Keratinocyte (primary cell): ENCODE measurements at regions not wholly inside any gene's neighbourhood (a gene's known extent, or its start where the extent isn't known, plus 50 kb on each side); places are given as distances from the start of the nearest gene placed in this dataset.

Experiments used
- DNase-seq: peaks from one replicate; pipeline ENCODE4 v3.0.0-alpha.2; 2011; ENCODE audit warnings: low read depth, missing footprints, low spot score
- FAIRE-seq: peaks from 2 replicates; lab custom pipeline; 2011; peaks lifted over from hg19 to GRCh38; lab: Jason Lieb, UNC
- H2AFZ ChIP-seq: 2 replicates; pipeline ENCODE4 v1.6.0; 2012; ENCODE audit warnings: low read length, control low read depth, inconsistent platforms; ENCODE audit not compliant: control insufficient read depth
- H3K27ac ChIP-seq: 2 replicates; pipeline ENCODE4 v1.5.1; 2011; ENCODE audit warnings: low read length; ENCODE audit not compliant: control insufficient read depth, insufficient read depth
- H3K27me3 ChIP-seq: 3 replicates; pipeline ENCODE4 v1.6.0; 2011; ENCODE audit warnings: low read length; ENCODE audit not compliant: control insufficient read depth, insufficient read depth; ENCODE audit errors: extremely low read depth
- H3K36me3 ChIP-seq, 2 experiments: 2 replicates in 1 of 2; 3 replicates in 1 of 2; pipeline ENCODE4 v1.5.1; 2011; ENCODE audit warnings: low read length in 2 of 2, mild to moderate bottlenecking in 1 of 2; ENCODE audit not compliant: control insufficient read depth in 2 of 2, insufficient read depth in 2 of 2; ENCODE audit errors: extremely low read depth in 1 of 2
- H3K4me1 ChIP-seq: 3 replicates; pipeline ENCODE4 v1.5.1; 2011; ENCODE audit warnings: low read length; ENCODE audit not compliant: control insufficient read depth, insufficient read depth; ENCODE audit errors: extremely low read depth
- H3K4me2 ChIP-seq: 3 replicates; pipeline ENCODE4 v1.6.0; 2011; ENCODE audit warnings: low read depth, low read length; ENCODE audit not compliant: control insufficient read depth, insufficient read depth; ENCODE audit errors: extremely low read depth
- H3K4me3 ChIP-seq, 3 experiments: fragments of 200-600 bp in 1 of 3; sonication (generic) in 1 of 3; 2 replicates in 2 of 3; 3 replicates in 1 of 3; pipeline ENCODE4 v1.5.1; 2011 to 2016; ENCODE audit warnings: low read length in 3 of 3, mild to moderate bottlenecking in 3 of 3, control low read depth in 2 of 3, inconsistent platforms in 1 of 3, low read depth in 1 of 3, mixed read lengths in 1 of 3, mixed run types in 1 of 3, moderate library complexity in 1 of 3; ENCODE audit not compliant: control insufficient read depth in 2 of 3, insufficient read depth in 2 of 3; ENCODE audit errors: extremely low read depth in 1 of 3
- H3K79me2 ChIP-seq: 2 replicates; pipeline ENCODE4 v1.6.0; 2012; ENCODE audit warnings: low read length; ENCODE audit not compliant: control insufficient read depth, insufficient read depth
- H3K9ac ChIP-seq: 3 replicates; pipeline ENCODE4 v1.6.0; 2011; ENCODE audit warnings: low read length; ENCODE audit not compliant: control insufficient read depth, insufficient read depth; ENCODE audit errors: extremely low read depth
- H3K9me1 ChIP-seq: 3 replicates; pipeline ENCODE4 v1.6.0; 2011; ENCODE audit warnings: low read length; ENCODE audit not compliant: control insufficient read depth, insufficient read depth; ENCODE audit errors: extremely low read depth
- H3K9me3 ChIP-seq: 2 replicates; pipeline ENCODE4 v1.5.1; 2012; ENCODE audit warnings: low read depth, low read length; ENCODE audit not compliant: control insufficient read depth
- H4K20me1 ChIP-seq: 3 replicates; pipeline ENCODE4 v1.6.0; 2011; ENCODE audit warnings: low read length; ENCODE audit not compliant: control insufficient read depth, insufficient read depth; ENCODE audit errors: extremely low read depth
- EZH2 ChIP-seq: IDR thresholded peaks from one replicate; pipeline ENCODE4 v1.6.1; 2012; ENCODE audit warnings: inconsistent platforms, mild to moderate bottlenecking, low read length, moderate library complexity
- dilution Hi-C: fragments of 300-500 bp; cut with MboI; formaldehyde crosslinking; loops from one replicate; pipeline ENCODE4 v1.7.0; 2020; ENCODE audit warnings: low sequenced_read_pairs; ENCODE audit not compliant: extremely low pct_ligation_motif_present
- TF ChIP-seq, protein P1 (sequence below), 3 experiments: IDR thresholded peaks in 1 of 3; conservative IDR thresholded peaks in 1 of 3; optimal IDR thresholded peaks in 1 of 3; 2 replicates in 2 of 3; 3 replicates in 1 of 3; pipeline versions ENCODE3 to v1.5.1; 2011; ENCODE audit warnings: low read length in 3 of 3, mild to moderate bottlenecking in 3 of 3, moderate library complexity in 2 of 3, control low read depth in 1 of 3, inconsistent platforms in 1 of 3; ENCODE audit not compliant: insufficient read depth in 2 of 3; ENCODE audit errors: extremely low read depth in 1 of 3

DNA sequence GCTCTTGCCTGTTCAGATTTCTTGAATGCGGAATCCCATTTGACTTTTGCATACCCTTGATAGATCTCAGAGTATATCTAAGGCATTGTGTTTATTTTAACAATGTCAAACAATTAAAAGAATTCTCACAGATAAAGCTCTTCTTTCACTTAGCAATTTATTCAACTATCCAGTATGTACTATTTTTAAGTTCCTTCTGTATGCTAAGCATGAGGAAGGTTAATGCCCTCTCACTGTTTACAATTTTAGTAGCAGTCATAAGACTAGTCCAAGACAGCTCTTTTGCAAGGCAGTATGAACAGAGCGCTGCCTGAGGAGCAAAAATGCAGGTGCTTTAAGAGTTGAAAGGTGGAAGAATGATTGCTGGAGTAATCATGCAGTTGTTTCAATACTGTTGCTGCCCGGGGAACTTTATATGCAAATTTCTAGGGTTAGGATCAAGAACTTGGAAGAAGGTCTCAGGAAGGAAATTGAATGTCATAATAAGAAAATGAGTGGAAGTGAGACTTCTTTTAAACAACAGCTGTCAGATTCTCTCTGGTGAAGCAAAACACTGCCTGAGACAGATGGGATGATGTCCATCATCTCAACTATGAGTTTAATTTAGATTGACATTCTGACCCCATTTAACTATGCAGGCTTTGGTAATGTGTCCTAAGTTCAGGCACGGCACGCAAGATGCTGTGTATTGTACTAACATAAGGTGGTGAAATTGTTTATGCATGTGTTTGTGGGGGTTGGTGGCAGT is 1303.5 kb upstream of the CITED2 start:
- Histone ChIP-seq H3K4me3 (no peak overlapping the region), H3K79me2 (no peaks in the 10 kb centered on the region), H3K27ac (no peak overlapping the region), H2AFZ (peak overlapping the region; percentile 30), H3K9ac (no peak overlapping the region), H3K36me3 (no peaks in the 10 kb centered on the region), H4K20me1 (no peaks in the 10 kb centered on the region), H3K4me1 (no peaks in the 10 kb centered on the region), H3K27me3 (no peaks in the 10 kb centered on the region), H3K9me1 (no peaks in the 10 kb centered on the region), H3K4me2 (no peak overlapping the region), H3K9me3 (no peaks in the 10 kb centered on the region)
- dilution Hi-C loops, result no loop called here
- DNase-seq (no peak), FAIRE-seq (no peak)
- no peak for TF ChIP-seq EZH2
- TF ChIP-seq, protein P1, sequence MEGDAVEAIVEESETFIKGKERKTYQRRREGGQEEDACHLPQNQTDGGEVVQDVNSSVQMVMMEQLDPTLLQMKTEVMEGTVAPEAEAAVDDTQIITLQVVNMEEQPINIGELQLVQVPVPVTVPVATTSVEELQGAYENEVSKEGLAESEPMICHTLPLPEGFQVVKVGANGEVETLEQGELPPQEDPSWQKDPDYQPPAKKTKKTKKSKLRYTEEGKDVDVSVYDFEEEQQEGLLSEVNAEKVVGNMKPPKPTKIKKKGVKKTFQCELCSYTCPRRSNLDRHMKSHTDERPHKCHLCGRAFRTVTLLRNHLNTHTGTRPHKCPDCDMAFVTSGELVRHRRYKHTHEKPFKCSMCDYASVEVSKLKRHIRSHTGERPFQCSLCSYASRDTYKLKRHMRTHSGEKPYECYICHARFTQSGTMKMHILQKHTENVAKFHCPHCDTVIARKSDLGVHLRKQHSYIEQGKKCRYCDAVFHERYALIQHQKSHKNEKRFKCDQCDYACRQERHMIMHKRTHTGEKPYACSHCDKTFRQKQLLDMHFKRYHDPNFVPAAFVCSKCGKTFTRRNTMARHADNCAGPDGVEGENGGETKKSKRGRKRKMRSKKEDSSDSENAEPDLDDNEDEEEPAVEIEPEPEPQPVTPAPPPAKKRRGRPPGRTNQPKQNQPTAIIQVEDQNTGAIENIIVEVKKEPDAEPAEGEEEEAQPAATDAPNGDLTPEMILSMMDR (optimal IDR thresholded peaks at IDR 0.05 in 1 of 3, IDR thresholded peaks at IDR 0.05 in 1 of 3, conservative IDR thresholded peaks at IDR 0.05 in 1 of 3; ENCODE audit: extremely low read depth in 1 of 3, insufficient read depth in 2 of 3, low read length in 3 of 3), result no peak

DNA sequence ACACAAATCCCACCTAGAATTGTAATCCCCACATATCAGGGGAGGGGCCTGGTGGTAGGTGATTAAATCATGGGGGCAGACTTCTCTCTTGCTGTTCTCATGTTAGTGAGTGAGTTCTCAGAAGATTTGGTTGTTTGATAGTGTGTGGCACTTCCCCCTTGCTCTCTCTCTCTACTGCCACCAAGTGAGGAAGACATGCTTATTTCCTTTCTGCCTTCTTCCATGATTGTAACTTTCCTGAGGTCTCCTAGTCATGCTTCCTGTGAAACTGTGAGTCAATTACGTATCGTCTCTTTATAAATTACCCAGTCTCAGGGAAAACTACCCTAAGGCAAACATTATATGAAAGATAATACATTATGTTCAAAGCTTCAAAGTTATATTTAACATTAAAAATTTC is 1297.5 kb upstream of the CITED2 start:
- dilution Hi-C loops, result no loop called here
- no peaks in the 10 kb centered on the region for H3K9me3 ChIP-seq
- no peak overlapping the region for H3K4me3 ChIP-seq
- no peaks in the 10 kb centered on the region for H3K36me3 ChIP-seq
- no peaks in the 10 kb centered on the region for H3K4me1 ChIP-seq
- FAIRE-seq, result peak; percentile 75
- no peaks in the 10 kb centered on the region for H3K27me3 ChIP-seq
- H3K79me2 ChIP-seq, result no peaks in the 10 kb centered on the region
- H4K20me1 ChIP-seq, result no peaks in the 10 kb centered on the region
- TF ChIP-seq, protein P1 (optimal IDR thresholded peaks at IDR 0.05 in 1 of 3, IDR thresholded peaks at IDR 0.05 in 1 of 3, conservative IDR thresholded peaks at IDR 0.05 in 1 of 3; ENCODE audit: extremely low read depth in 1 of 3, insufficient read depth in 2 of 3, low read length in 3 of 3), result peak in 1 of 3 experiments; percentile 41
- TF ChIP-seq EZH2, result no peak
- H3K27ac ChIP-seq, result peak overlapping the region; percentile 29
- no peaks in the 10 kb centered on the region for H3K9me1 ChIP-seq
- H2AFZ ChIP-seq, result peak overlapping the region; percentile 3
- H3K9ac ChIP-seq, result no peak overlapping the region
- DNase-seq, result no peak
- no peak overlapping the region for H3K4me2 ChIP-seq
